ENCODE measurements at regions not wholly inside any gene's neighbourhood (a gene's known extent, or its start where the extent isn't known, plus 50 kb on each side); places are given as distances from the start of the nearest gene placed in this dataset.

GRCh38 chr4:36990128-36990872 lies 254.2 kb upstream of the NWD2 start:
- TF ChIP-seq, protein P1, sequence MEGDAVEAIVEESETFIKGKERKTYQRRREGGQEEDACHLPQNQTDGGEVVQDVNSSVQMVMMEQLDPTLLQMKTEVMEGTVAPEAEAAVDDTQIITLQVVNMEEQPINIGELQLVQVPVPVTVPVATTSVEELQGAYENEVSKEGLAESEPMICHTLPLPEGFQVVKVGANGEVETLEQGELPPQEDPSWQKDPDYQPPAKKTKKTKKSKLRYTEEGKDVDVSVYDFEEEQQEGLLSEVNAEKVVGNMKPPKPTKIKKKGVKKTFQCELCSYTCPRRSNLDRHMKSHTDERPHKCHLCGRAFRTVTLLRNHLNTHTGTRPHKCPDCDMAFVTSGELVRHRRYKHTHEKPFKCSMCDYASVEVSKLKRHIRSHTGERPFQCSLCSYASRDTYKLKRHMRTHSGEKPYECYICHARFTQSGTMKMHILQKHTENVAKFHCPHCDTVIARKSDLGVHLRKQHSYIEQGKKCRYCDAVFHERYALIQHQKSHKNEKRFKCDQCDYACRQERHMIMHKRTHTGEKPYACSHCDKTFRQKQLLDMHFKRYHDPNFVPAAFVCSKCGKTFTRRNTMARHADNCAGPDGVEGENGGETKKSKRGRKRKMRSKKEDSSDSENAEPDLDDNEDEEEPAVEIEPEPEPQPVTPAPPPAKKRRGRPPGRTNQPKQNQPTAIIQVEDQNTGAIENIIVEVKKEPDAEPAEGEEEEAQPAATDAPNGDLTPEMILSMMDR (IDR thresholded peaks at IDR 0.05; ENCODE audit: insufficient read depth, low read depth, low read length): no peak
- no peak for TF ChIP-seq EZH2 (IDR thresholded peaks at IDR 0.05; ENCODE audit: insufficient read depth, low read length)
